ENCODE measurements at regions not wholly inside any gene's neighbourhood (a gene's known extent, or its start where the extent isn't known, plus 50 kb on each side); places are given as distances from the start of the nearest gene placed in this dataset.

DNA sequence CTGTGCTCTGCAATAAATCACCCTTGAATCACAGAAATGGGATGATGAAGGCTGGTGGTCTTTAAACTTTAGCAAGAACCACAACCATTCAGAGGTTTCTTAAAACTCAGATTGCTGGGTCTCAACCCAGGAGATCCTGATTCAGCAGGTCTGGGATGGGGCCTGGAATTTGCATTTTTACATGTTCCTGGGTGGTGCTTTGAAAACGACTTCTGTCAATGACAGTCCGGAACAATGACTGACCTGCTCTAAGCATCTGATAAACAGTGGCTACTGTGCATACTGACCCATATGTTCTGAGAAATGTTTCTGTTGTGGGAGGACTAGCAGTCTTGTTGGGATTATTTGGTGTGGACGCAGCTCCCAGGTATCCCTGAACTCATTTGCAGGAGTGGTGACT, 92.7 kb downstream of the GADD45G start:
- Histone ChIP-seq H3K27me3 (no peaks in the 10 kb centered on the region), H4K20me1 (ENCODE audit: insufficient read depth, poor library complexity, severe bottlenecking) (no peaks in the 10 kb centered on the region), H3K4me2 (no peak overlapping the region), H2AFZ (no peak overlapping the region), H3K27ac (no peak overlapping the region), H3K9me2 (replicated peaks; ENCODE audit: insufficient read depth) (no peaks in the 10 kb centered on the region), H3K36me3 (replicated peaks; ENCODE audit: insufficient read depth, low read depth) (no peaks in the 10 kb centered on the region), H3K4me3 (no peak overlapping the region), H3K4me1 (ENCODE audit: insufficient read depth) (peaks cover 5% of the 10 kb centered on the region), H3K9me3 (ENCODE audit: low read depth) (no peaks in the 10 kb centered on the region), H3K79me2 (no peaks in the 10 kb centered on the region)
- 66% methylated on average over 3 of the region's 3 CpGs for WGBS (ENCODE audit: low lambda C conversion rate, missing lambda C conversion rate)
- DNase-seq (ENCODE audit: low spot score): no peak
- TF ChIP-seq EZH2 (IDR thresholded peaks at IDR 0.05; ENCODE audit: borderline replicate concordance) (no peak), CTCF (IDR thresholded peaks at IDR 0.05; ENCODE audit: poor library complexity) (no peak), EZH2phosphoT487 (IDR thresholded peaks at IDR 0.05; ENCODE audit: low read depth, severe bottlenecking, unreplicated experiment) (no peak)

- WGBS (ENCODE audit: low lambda C conversion rate, missing lambda C conversion rate): 98% methylated on average over 8 of the region's 8 CpGs
- Histone ChIP-seq H2AFZ (no peak overlapping the region), H3K79me2 (no peaks in the 10 kb centered on the region), H3K4me3 (no peak overlapping the region), H3K27me3 (no peaks in the 10 kb centered on the region), H3K27ac (no peak overlapping the region), H3K4me2 (no peak overlapping the region), H3K4me1 (ENCODE audit: insufficient read depth) (peaks cover 5% of the 10 kb centered on the region), H3K9me2 (replicated peaks; ENCODE audit: insufficient read depth) (no peaks in the 10 kb centered on the region), H3K36me3 (replicated peaks; ENCODE audit: insufficient read depth, low read depth) (no peaks in the 10 kb centered on the region), H3K9me3 (ENCODE audit: low read depth) (no peaks in the 10 kb centered on the region), H4K20me1 (ENCODE audit: insufficient read depth, poor library complexity, severe bottlenecking) (no peaks in the 10 kb centered on the region)
- TF ChIP-seq EZH2 (IDR thresholded peaks at IDR 0.05; ENCODE audit: borderline replicate concordance): no peak
- TF ChIP-seq CTCF (IDR thresholded peaks at IDR 0.05; ENCODE audit: poor library complexity): no peak
- TF ChIP-seq EZH2phosphoT487 (IDR thresholded peaks at IDR 0.05; ENCODE audit: low read depth, severe bottlenecking, unreplicated experiment): no peak
- DNase-seq (ENCODE audit: low spot score): no peak
Measured at GRCh38 chr9:89698411-89699005, 93.7 kb downstream of the GADD45G start.

- Histone ChIP-seq H2AFZ (no peak overlapping the region), H3K4me1 (ENCODE audit: insufficient read depth) (peaks cover 5% of the 10 kb centered on the region), H3K9me2 (replicated peaks; ENCODE audit: insufficient read depth) (no peaks in the 10 kb centered on the region), H3K36me3 (replicated peaks; ENCODE audit: insufficient read depth, low read depth) (no peaks in the 10 kb centered on the region), H3K27ac (no peak overlapping the region), H3K4me2 (no peak overlapping the region), H3K9me3 (ENCODE audit: low read depth) (no peaks in the 10 kb centered on the region), H3K79me2 (no peaks in the 10 kb centered on the region), H3K4me3 (no peak overlapping the region), H3K27me3 (no peaks in the 10 kb centered on the region), H4K20me1 (ENCODE audit: insufficient read depth, poor library complexity, severe bottlenecking) (no peaks in the 10 kb centered on the region)
- 81% methylated on average over 11 of the region's 11 CpGs for WGBS (ENCODE audit: low lambda C conversion rate, missing lambda C conversion rate)
- no peak for DNase-seq (ENCODE audit: low spot score)
- no peak for TF ChIP-seq CTCF (IDR thresholded peaks at IDR 0.05; ENCODE audit: poor library complexity)
- no peak for TF ChIP-seq EZH2phosphoT487 (IDR thresholded peaks at IDR 0.05; ENCODE audit: low read depth, severe bottlenecking, unreplicated experiment)
- no peak for TF ChIP-seq EZH2 (IDR thresholded peaks at IDR 0.05; ENCODE audit: borderline replicate concordance)
Measured at GRCh38 chr9:89699646-89700045, 94.8 kb downstream of the GADD45G start.

All from hepatocyte (in vitro differentiated cells).